ENCODE measurements at regions not wholly inside any gene's neighbourhood (a gene's known extent, or its start where the extent isn't known, plus 50 kb on each side); places are given as distances from the start of the nearest gene placed in this dataset.
"Not testable (repeated sequence)": the region's sequence is repeated elsewhere in the genome, so short reads cannot be mapped to it uniquely, and the experiment has no call there.

DNA sequence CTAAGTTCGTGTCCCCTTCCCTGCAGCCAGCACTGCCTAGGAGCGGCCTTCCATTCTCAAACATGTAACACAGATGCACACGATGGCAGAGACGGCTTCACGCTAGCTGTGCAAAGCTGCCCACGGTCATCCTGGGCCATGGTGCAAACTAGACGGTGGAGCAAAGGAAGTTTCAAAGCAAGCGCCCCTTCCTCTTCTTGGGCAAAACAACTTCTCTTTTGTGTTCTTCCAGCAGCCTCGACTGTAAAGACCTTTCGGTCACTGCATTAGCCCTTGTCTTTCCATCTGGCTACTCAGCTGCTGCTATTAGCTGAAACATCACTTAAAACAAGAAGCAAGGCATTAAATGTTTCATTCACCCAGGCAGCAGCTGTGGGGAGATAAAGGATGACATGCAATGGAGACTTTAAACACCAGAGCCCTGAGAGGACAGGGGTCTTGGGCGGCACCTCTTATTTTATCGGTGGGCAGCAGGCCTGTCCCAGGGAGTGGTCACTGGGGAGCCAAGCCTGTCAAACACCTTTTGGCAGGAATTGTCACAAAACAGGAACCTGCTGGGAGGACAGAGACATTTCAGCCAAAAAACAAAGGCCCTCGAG lies 214.8 kb downstream of the KLF6 start:
- DNase-seq = no peak

GRCh38 chr10:3568983-3569382 lies 216.0 kb downstream of the KLF6 start:
- DNase-seq = no peak

DNA sequence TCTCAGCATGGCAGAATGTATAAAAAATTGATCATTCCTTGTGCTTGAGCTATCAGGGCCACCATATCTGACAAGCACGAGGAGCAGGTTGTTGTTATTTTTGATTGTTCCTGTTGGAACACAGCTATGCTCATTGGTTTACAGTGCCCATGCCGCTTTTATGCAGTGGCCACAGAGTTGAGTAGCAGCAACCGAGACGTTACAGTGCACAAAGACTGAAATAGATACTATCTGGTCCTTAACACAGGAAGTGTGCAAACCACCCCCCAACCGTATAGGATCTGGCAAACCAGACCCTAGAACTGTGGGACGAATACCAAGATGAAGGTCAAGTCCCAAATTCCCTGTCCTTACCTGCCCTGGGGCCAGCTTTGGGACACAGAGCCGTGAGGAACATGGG lies 216.6 kb downstream of the KLF6 start:
- no peak for DNase-seq

GRCh38 chr10:3567291-3567963 lies 217.6 kb downstream of the KLF6 start:
- DNase-seq = no peak

DNA sequence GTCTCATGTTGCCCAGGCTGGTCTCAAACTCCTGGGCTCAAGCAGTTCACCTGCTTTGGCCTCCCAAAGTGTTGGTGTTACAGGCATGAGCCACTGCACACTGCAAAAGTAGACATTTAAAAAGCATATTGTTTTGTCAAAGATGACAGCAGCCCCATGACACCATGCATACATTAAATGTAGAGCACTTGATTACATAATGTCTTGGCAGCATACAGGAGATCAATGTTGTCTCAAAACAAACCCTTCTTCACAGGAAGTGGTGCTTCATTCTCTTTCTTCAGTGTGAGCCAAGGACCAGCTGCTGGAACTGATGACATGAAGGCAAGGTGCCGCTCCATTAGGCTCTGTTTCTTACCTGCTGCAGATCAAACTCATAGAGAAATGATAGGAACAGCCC lies 218.4 kb downstream of the KLF6 start:
- DNase-seq = no peak

DNA sequence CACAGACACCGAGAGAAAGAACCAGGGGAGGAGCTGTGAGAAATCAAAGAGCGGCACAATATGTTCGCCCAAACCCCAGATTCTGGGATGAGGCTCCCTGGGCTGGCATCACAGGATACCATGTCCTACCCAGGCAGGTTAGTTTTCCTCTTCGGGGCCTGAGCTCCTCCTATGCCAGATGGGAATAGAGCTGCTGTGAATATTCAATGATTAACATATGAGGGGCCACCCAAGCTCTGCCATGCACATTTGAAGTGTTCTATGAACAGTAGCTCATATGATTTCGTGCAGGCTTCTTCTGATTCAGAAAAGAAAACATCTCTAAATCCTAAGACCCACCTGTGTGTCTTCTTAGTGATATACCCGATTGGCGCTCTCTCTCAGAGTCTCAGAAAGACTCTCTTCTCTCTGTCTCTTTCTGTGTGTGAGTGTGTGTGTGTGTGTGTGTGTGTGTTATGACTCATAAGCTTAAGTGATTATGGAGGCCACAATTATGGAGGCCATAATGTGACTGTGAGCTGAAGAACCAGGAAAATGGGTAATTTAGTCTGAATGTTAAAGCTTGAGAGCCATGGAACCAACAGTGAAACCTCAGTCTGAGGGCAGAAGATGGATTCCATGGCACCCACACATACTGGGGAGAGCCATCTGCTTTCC lies 220.5 kb downstream of the KLF6 start:
- no peak for DNase-seq

- DNase-seq = no peak
Observed at GRCh38 chr10:3563298-3563697, 221.7 kb downstream of the KLF6 start.

DNA sequence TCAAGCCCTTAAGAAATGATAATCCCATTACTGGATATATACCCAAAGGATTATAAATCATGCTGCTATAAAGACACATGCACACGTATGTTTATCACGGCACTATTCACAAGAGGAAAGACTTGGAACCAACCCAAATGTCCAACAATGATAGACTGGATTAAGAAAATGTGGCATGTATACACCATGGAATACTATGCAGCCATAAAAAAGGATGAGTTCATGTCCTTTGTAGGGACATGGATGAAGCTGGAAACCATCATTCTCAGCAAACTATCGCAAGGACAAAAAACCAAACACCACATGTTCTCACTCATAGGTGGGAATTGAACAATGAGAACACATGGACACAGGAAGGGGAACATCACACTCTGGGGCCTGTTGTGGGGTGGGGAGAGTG lies 224.4 kb downstream of the KLF6 start:
- not testable (repeated sequence) for DNase-seq

- no peak for DNase-seq
Observed at GRCh38 chr10:3559527-3559926, 225.5 kb downstream of the KLF6 start.

DNA sequence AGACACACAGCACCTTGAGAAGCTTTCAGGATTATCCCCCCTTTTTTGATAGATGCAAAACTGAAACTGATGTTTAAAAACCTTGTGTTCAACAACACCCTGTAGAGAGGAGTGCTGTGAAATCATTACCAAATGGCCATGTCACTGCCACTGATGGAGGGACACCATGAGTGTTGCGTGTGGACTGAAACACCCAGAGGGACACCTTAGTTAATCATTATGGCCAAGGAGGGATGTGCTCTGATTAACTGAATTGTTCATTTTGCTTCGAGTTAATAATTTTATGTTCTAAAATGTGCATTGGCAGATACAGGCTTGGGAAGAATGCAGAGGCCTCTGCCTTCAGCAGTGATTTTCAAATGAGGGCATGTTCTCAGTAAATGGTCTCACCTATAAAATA lies 226.0 kb downstream of the KLF6 start:
- no peak for DNase-seq

- DNase-seq = not testable (repeated sequence)
Observed at GRCh38 chr10:3556191-3557017, 228.6 kb downstream of the KLF6 start.

- no peak for DNase-seq
Observed at GRCh38 chr10:3554121-3554522, 230.9 kb downstream of the KLF6 start.

DNA sequence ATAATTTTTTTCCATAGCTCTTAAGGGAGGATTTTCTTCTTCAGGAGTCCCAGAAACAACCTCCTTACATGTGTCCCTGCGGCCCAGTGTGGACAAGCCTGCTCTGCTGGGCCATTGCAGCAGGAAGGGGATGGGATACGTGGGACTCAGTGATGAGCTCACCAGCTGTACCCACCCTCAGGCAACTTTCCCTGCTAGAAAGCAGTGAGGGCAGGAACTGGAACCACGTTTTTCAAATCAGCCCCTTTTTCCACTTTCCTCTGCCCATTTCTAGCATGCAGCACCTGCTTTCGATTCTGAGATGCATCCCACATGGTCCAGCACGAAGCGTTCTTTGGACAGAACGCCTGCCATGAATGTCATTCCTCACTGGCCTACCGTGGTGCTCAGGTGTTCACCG lies 232.7 kb downstream of the KLF6 start:
- no peak for DNase-seq

DNA sequence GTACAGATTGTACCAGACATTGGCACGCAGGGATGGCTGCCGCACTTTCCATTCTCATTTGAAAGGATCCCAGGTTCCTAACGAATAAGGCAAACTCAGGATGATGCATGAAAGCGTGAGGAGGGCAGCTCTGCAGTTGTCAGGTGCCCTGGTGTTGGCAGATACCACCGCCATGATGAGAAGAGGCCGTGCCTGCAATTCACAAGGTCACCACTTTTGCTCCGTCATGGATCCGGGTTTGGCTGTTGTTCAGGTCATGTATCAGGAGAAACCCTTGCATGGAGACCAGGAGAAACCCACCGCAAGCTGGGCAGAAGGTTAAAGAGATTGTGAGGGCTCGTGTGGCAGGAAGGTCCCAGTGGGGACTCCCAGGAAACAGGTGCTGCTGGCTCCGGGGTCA lies 233.2 kb downstream of the KLF6 start:
- DNase-seq = no peak

DNA sequence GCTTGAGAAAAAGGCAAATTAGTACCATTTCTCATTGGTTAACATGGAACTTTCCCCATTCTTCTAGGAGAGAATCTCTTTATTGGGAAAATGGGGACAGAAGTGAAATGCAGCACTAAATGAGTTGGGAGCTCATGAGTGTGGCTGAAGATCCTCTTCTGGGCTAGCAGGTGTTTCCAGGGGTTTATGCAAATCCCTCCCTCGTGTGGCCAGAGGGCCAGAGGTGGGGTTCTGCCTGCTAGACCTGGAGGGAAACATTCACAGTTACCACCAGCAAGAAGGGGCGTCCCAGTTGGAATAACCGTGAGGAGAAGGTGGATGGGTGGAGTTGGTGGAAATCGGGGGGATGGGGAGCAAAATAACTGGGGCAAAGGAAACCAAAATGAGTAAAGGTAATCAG lies 235.9 kb downstream of the KLF6 start:
- DNase-seq = no peak

DNA sequence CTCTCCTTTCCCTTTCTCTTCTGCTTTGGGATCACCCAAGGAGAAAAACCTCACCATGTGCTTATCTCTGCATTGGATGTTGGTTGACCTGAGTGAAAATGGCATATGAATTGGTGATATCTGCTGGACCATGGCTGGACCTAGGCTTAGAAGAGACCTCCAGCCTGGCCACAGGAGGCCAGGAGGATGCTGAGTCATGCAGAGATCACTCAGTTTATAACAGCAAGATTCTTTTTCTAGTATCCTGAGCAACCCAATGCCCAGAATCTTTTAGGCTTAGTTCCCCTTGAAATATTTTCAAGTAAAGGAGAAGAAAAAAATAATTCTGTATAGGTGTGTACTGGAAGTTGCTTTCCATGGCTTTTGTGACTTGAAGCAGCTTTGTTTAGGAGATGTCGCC lies 236.3 kb downstream of the KLF6 start:
- no peak for DNase-seq

DNA sequence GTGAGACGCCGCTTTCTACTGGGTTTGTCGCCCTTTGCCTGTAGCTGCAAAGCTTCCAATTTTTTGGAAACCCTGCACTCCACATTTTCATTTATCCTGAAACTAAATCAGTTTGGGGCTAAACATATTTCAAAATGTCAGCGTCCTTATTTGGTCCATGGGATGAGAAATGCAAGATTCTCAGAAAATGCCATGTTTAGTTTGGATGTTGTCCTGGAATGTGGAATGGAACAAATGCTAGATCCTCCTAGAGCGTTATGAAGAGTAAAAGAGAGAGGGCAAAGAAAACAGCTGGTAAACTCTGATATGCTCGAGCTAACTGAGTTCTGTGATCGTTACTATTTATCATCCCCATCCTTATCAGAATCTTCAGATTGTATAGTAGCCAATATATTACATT lies 236.9 kb downstream of the KLF6 start:
- no peak for DNase-seq

DNA sequence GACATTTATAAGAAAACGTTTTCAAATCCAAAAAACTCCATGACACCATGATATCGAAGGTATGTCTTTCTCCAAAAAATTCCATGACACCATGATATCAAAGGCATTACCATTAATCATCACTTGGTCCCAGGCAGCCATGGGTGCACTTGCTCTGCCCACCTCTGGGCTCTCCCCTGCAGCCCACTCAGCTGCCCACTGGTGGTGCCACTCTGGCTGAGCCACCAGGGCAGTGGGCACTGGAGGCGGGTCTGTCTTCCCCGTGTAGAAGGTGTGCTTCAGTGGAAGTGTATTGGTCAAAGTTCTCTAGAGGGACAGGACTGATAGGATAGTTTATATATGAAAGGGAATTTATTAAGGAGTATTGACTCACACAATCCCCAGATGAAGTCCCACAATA lies 240.4 kb downstream of the KLF6 start:
- DNase-seq = no peak

DNA sequence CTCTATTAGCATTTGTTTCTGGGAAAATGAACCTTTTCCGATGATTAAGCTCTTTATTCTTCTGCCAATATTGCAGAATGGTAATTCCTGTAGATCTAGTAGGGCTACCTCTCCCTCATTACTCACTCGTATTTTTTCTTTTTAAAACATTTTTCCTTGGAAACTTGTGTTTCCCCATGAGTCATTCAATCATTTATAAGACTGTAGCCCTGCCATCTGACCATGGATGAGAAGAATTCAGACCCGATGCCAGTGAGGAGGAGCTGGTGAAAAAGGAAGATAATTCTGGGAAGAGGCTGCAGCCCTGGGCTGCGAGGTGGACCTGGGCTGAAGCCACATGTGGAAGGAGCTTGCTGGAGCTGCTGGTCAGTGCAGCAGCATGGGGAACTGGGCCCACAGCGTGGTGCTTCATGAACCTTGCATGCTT lies 242.8 kb downstream of the KLF6 start:
- no peak for DNase-seq

DNA sequence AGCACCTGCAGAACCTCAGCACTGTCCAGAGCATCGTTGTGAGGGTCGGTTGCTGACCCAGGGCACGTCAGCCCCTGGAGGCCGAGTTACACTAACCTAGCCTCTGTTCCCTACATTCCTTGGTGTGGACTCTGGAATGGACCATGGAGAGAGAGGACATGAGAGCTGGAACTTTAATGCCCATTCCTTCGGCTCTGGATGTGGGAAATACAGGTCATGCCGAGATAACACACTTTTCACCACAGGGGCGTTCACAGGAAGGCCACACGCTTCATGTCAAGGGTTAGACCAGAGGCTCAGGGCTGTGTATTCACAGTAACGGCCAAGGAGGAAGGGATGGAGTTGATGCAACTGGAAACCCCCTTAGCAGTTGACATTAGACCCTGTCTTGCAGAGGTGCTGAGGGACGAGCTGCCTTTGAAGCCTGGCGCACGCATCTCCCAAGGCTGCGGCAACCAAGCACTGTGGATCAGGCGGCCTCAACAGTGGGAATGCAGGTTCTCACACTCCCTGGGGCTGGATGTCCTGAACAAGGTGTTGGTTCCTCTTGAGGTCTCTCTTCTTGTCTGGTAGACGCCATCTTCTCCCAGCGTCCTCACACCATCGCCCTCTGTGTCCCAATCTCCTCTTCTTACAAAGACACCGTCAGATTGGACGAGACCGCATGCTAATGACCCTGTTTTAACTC lies 245.2 kb downstream of the KLF6 start:
- no peak for DNase-seq

DNA sequence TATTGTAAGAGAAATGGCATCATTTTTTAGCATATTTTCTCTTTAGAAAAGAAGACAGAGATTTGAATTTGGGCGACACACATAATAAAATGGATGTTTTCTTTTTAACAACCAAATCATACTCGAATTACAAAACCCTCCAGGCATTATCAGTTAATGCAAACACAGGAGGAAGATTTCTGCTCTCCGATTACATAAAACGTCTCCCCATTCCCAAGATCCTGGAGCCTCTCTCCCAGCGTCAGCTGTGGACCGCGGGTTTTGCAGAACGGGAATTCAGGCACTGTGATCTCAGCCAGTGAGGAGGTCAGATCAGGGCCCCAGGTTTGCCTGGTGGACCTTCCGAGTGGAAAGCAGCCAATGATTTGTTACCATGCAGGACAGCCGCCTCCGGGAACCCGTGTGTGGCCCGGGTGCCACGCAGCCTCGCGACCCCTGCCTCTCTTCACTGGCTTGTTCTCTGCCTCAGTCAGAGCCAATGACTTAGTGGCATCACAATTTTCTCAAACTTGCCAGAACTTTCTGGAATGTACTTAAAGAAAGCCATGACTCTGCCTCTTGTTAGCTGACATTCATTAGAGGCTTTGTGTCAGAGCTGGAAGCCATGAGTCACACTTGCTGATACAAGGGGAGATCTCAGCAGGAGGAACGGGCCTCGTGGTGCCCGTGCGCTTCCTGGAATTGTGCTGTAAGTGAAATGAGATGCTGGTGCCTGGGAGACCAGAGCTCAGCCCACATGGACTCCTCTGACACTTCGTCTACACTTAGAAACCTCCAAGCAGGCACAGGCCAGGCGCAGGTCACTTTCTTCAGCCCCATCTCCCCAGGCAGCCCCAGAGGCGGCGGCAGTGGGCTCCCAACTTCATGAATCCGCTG lies 246.1 kb downstream of the KLF6 start:
- DNase-seq = no peak

GRCh38 chr10:3538291-3538655 lies 246.7 kb downstream of the KLF6 start:
- DNase-seq = no peak
